Liver (tissue), 3 donors: ENCODE measurements at regions not wholly inside any gene's neighbourhood (a gene's known extent, or its start where the extent isn't known, plus 50 kb on each side); places are given as distances from the start of the nearest gene placed in this dataset.

Experiments used
- CTCF ChIP-seq: fragments of 150-350 bp; IDR thresholded peaks from 2 replicates; pipeline ENCODE4 v1.5.1; 2017; ENCODE audit warnings: improper control_type of control experiment, low read depth, low read length; ENCODE audit not compliant: missing input control
- SP1 ChIP-seq: IDR thresholded peaks from 2 replicates; pipeline ENCODE4 v1.6.1; 2018; ENCODE audit warnings: antibody characterized with exemption, mild to moderate bottlenecking
- donor health status: healthy.
- donor health status: healthy.

- TF ChIP-seq CTCF: no peak
- TF ChIP-seq SP1: no peak
These were observed 603.5 kb upstream of the VRK2 start for GRCh38 chr2:57443086-57443485.
